CD4-positive, CD25-positive, alpha-beta regulatory T cell (primary cell): ENCODE measurements at regions not wholly inside any gene's neighbourhood (a gene's known extent, or its start where the extent isn't known, plus 50 kb on each side); places are given as distances from the start of the nearest gene placed in this dataset.
A peak's percentile ranks its signal among the peaks of the same experiment; 100 is the strongest.

ENCODE experiments used
- ATAC-seq, 2 donors: fragments of 150-1000 bp; cut with Tn5 transposase; one replicate each; pipeline ENCODE4 v1.10.0; 2021; ENCODE audit warnings: low read depth in 2 of 2, moderate number of reproducible peaks in 2 of 2, moderate library complexity in 1 of 2
- DNase-seq, 3 donors: peaks; one replicate each; pipeline versions ENCODE4 v3.0.0 to v3.0.0-alpha.2; 2012 to 2022; ENCODE audit warnings: mixed read lengths in 1 of 3
- H3K27ac ChIP-seq: one replicate; pipeline ENCODE4 v1.7.0; 2013; ENCODE audit warnings: mild to moderate bottlenecking, low read length; ENCODE audit not compliant: insufficient read depth, poor library complexity, severe bottlenecking
- H3K27me3 ChIP-seq: one replicate; pipeline ENCODE4 v1.7.0; 2013; ENCODE audit warnings: low read length; ENCODE audit not compliant: control insufficient read depth, insufficient read depth
- H3K36me3 ChIP-seq: one replicate; pipeline ENCODE4 v1.7.0; 2013; ENCODE audit warnings: mild to moderate bottlenecking, low read length, moderate library complexity; ENCODE audit not compliant: control insufficient read depth, insufficient read depth
- H3K4me1 ChIP-seq: 2 replicates; pipeline ENCODE4 v1.7.0; 2013; ENCODE audit warnings: mild to moderate bottlenecking, low read length; ENCODE audit not compliant: insufficient read depth, control insufficient read depth, poor library complexity, severe bottlenecking
- H3K4me3 ChIP-seq: one replicate; pipeline ENCODE4 v1.7.0; 2013; ENCODE audit warnings: low read depth, mild to moderate bottlenecking, low read length, moderate library complexity
- H3K9me3 ChIP-seq, 2 experiments: 1 replicate in 1 of 2; 2 replicates in 1 of 2; pipeline ENCODE4 v1.7.0; 2013; ENCODE audit warnings: low read length in 2 of 2, mild to moderate bottlenecking in 1 of 2, moderate library complexity in 1 of 2; ENCODE audit not compliant: control insufficient read depth in 2 of 2
- H3K27ac Mint-ChIP-seq, 3 donors: one replicate each; pipeline ENCODE4 v1.8.0; 2020 to 2022; ENCODE audit warnings: mild to moderate bottlenecking in 3 of 3, mixed read lengths in 3 of 3, moderate library complexity in 2 of 3
- H3K27me3 Mint-ChIP-seq: one replicate; pipeline ENCODE4 v1.8.0; 2022; ENCODE audit warnings: mild to moderate bottlenecking, mixed read lengths
- H3K36me3 Mint-ChIP-seq: one replicate; pipeline ENCODE4 v1.8.0; 2020; ENCODE audit warnings: mixed read lengths
- H3K4me1 Mint-ChIP-seq, 4 donors: one replicate each; pipeline ENCODE4 v1.8.0; 2020 to 2022; ENCODE audit warnings: mixed read lengths in 4 of 4, mild to moderate bottlenecking in 1 of 4
- H3K4me3 Mint-ChIP-seq, 4 donors: one replicate each; pipeline ENCODE4 v1.8.0; 2020 to 2022; ENCODE audit warnings: mild to moderate bottlenecking in 4 of 4, mixed read lengths in 4 of 4, moderate library complexity in 3 of 4
- H3K9me3 Mint-ChIP-seq, 7 donors: one replicate each; pipeline ENCODE4 v1.8.0; 2020 to 2022; ENCODE audit warnings: mixed read lengths in 7 of 7, mild to moderate bottlenecking in 3 of 7, moderate library complexity in 2 of 7

GRCh38 chr11:119823077-119823476 is 94.1 kb upstream of the NECTIN1 start:
- H3K36me3 Mint-ChIP-seq: no peaks in the 10 kb centered on the region
- H3K9me3 Mint-ChIP-seq: peaks cover 0 to 6% (median 0%) of the 10 kb centered on the region in 7 donors
- no peaks in the 10 kb centered on the region for H3K4me1 ChIP-seq
- ATAC-seq: no peak
- H3K36me3 ChIP-seq: no peaks in the 10 kb centered on the region
- peaks cover 0 to 4% of the 10 kb centered on the region in 2 experiments for H3K9me3 ChIP-seq
- H3K27me3 ChIP-seq: no peaks in the 10 kb centered on the region
- H3K27ac ChIP-seq: no peak overlapping the region
- H3K4me3 ChIP-seq: no peak overlapping the region
- peaks cover 0 to 2% (median 0%) of the 10 kb centered on the region in 4 donors for H3K4me1 Mint-ChIP-seq
- DNase-seq: no peak
- H3K27ac Mint-ChIP-seq: peak overlapping the region in 1 of 3 donors; percentile 59
- H3K4me3 Mint-ChIP-seq: no peak overlapping the region
- peaks cover 4% of the 10 kb centered on the region for H3K27me3 Mint-ChIP-seq

GRCh38 chr11:119816660-119817059 is 87.7 kb upstream of the NECTIN1 start:
- Mint-ChIP-seq H3K9me3 (no peaks in the 10 kb centered on the region), H3K27me3 (no peaks in the 10 kb centered on the region), H3K36me3 (no peaks in the 10 kb centered on the region), H3K4me1 (peaks cover 0 to 5% (median 2%) of the 10 kb centered on the region in 4 donors), H3K4me3 (no peak overlapping the region), H3K27ac (no peak overlapping the region)
- H3K9me3 ChIP-seq: no peaks in the 10 kb centered on the region
- DNase-seq: no peak
- H3K36me3 ChIP-seq: no peaks in the 10 kb centered on the region
- no peak overlapping the region for H3K27ac ChIP-seq
- H3K4me3 ChIP-seq: no peak overlapping the region
- no peaks in the 10 kb centered on the region for H3K4me1 ChIP-seq
- ATAC-seq: no peak
- H3K27me3 ChIP-seq: no peaks in the 10 kb centered on the region

- Histone ChIP-seq H3K27me3 (no peaks in the 10 kb centered on the region), H3K4me1 (no peaks in the 10 kb centered on the region), H3K36me3 (no peaks in the 10 kb centered on the region), H3K4me3 (no peak overlapping the region), H3K9me3 (no peaks in the 10 kb centered on the region), H3K27ac (no peak overlapping the region)
- no peak for ATAC-seq
- H3K27ac Mint-ChIP-seq: peak overlapping the region in 1 of 3 donors; percentile 18
- peaks cover 0 to 5% (median 2%) of the 10 kb centered on the region in 4 donors for H3K4me1 Mint-ChIP-seq
- H3K36me3 Mint-ChIP-seq: no peaks in the 10 kb centered on the region
- no peak for DNase-seq
- H3K9me3 Mint-ChIP-seq: no peaks in the 10 kb centered on the region
- no peak overlapping the region for H3K4me3 Mint-ChIP-seq
- H3K27me3 Mint-ChIP-seq: no peaks in the 10 kb centered on the region
Observed at GRCh38 chr11:119814766-119815165, 85.8 kb upstream of the NECTIN1 start.

- H3K4me3 Mint-ChIP-seq: no peak overlapping the region
- no peaks in the 10 kb centered on the region for H3K4me1 Mint-ChIP-seq
- Histone ChIP-seq H3K27me3 (no peaks in the 10 kb centered on the region), H3K27ac (no peak overlapping the region), H3K4me1 (no peaks in the 10 kb centered on the region), H3K4me3 (no peak overlapping the region), H3K36me3 (no peaks in the 10 kb centered on the region), H3K9me3 (no peaks in the 10 kb centered on the region)
- DNase-seq: no peak
- peaks cover 6% of the 10 kb centered on the region for H3K27me3 Mint-ChIP-seq
- no peak for ATAC-seq
- no peak overlapping the region for H3K27ac Mint-ChIP-seq
- no peaks in the 10 kb centered on the region for H3K9me3 Mint-ChIP-seq
- no peaks in the 10 kb centered on the region for H3K36me3 Mint-ChIP-seq
Observed at GRCh38 chr11:119810478-119811232, 81.7 kb upstream of the NECTIN1 start.

GRCh38 chr11:119809346-119809745 is 80.3 kb upstream of the NECTIN1 start:
- H3K4me1 ChIP-seq: no peaks in the 10 kb centered on the region
- H3K36me3 Mint-ChIP-seq: no peaks in the 10 kb centered on the region
- H3K27ac Mint-ChIP-seq: no peak overlapping the region
- no peaks in the 10 kb centered on the region for H3K27me3 ChIP-seq
- no peaks in the 10 kb centered on the region for H3K4me1 Mint-ChIP-seq
- H3K4me3 ChIP-seq: no peak overlapping the region
- H3K36me3 ChIP-seq: no peaks in the 10 kb centered on the region
- DNase-seq (no peak), ATAC-seq (no peak)
- peaks cover 6% of the 10 kb centered on the region for H3K27me3 Mint-ChIP-seq
- H3K4me3 Mint-ChIP-seq: no peak overlapping the region
- H3K27ac ChIP-seq: no peak overlapping the region
- H3K9me3 Mint-ChIP-seq: no peaks in the 10 kb centered on the region
- no peaks in the 10 kb centered on the region for H3K9me3 ChIP-seq

GRCh38 chr11:119808407-119809185 is 79.6 kb upstream of the NECTIN1 start:
- Mint-ChIP-seq H3K4me1 (no peaks in the 10 kb centered on the region), H3K27me3 (peaks cover 6% of the 10 kb centered on the region), H3K27ac (no peak overlapping the region), H3K36me3 (no peaks in the 10 kb centered on the region), H3K9me3 (no peaks in the 10 kb centered on the region), H3K4me3 (no peak overlapping the region)
- Histone ChIP-seq H3K4me3 (no peak overlapping the region), H3K9me3 (no peaks in the 10 kb centered on the region), H3K27ac (no peak overlapping the region), H3K27me3 (no peaks in the 10 kb centered on the region), H3K36me3 (no peaks in the 10 kb centered on the region), H3K4me1 (no peaks in the 10 kb centered on the region)
- no peak for ATAC-seq
- no peak for DNase-seq

GRCh38 chr11:119807841-119808240 is 78.8 kb upstream of the NECTIN1 start:
- Mint-ChIP-seq H3K27ac (no peak overlapping the region), H3K4me1 (no peaks in the 10 kb centered on the region), H3K9me3 (no peaks in the 10 kb centered on the region), H3K36me3 (no peaks in the 10 kb centered on the region), H3K27me3 (peaks cover 6% of the 10 kb centered on the region), H3K4me3 (no peak overlapping the region)
- H3K27ac ChIP-seq: no peak overlapping the region
- H3K36me3 ChIP-seq: no peaks in the 10 kb centered on the region
- no peaks in the 10 kb centered on the region for H3K27me3 ChIP-seq
- DNase-seq: no peak
- ATAC-seq: no peak
- no peaks in the 10 kb centered on the region for H3K4me1 ChIP-seq
- H3K9me3 ChIP-seq: no peaks in the 10 kb centered on the region
- no peak overlapping the region for H3K4me3 ChIP-seq
